Prostate gland (tissue), 2 donors: ENCODE measurements at regions not wholly inside any gene's neighbourhood (a gene's known extent, or its start where the extent isn't known, plus 50 kb on each side); places are given as distances from the start of the nearest gene placed in this dataset.

Experiments used
- DNase-seq: peaks from one replicate; pipeline ENCODE4 v3.0.0-alpha.2; 2019; ENCODE audit warnings: low spot score
- H3K27ac ChIP-seq, 2 donors: fragments of 200-600 bp; sonication (generic); 2 replicates each; pipeline ENCODE4 v1.5.1; 2017 to 2019
- H3K27me3 ChIP-seq: fragments of 200-600 bp; sonication (generic); replicated peaks from 2 replicates; pipeline ENCODE4 v1.5.1; 2019; ENCODE audit not compliant: insufficient read depth
- H3K36me3 ChIP-seq, 2 donors: fragments of 200-600 bp; sonication (generic); 1 replicate in 1 of 2; 2 replicates in 1 of 2; pipeline versions ENCODE4 v1.5.1 to v1.8.1; 2017 to 2019
- H3K4me1 ChIP-seq: fragments of 200-600 bp; sonication (generic); replicated peaks from 2 replicates; pipeline ENCODE4 v1.5.1; 2019
- H3K4me3 ChIP-seq, 2 donors: fragments of 200-600 bp; sonication (generic); 2 replicates each; pipeline ENCODE4 v1.5.1; 2017 to 2019
- H3K9me3 ChIP-seq: fragments of 200-600 bp; sonication (generic); 2 replicates; pipeline ENCODE4 v1.5.1; 2017
- POLR2A ChIP-seq: fragments of 450-650 bp; IDR thresholded peaks from one replicate; pipeline ENCODE4 v1.6.1; 2016; ENCODE audit warnings: antibody characterized with exemption, mild to moderate bottlenecking
- POLR2AphosphoS5 ChIP-seq: sonication (generic); formaldehyde crosslinking; IDR thresholded peaks from one replicate; pipeline ENCODE4 v1.6.1; 2017; ENCODE audit warnings: antibody characterized with exemption
- WGBS: methylation state at CpG from one replicate; pipeline ENCODE4 v1.1.5; 2018; 5-methylcytosine and 5-hydroxymethylcytosine counted together
- intact Hi-C: fragments of 100-400 bp; cut with DNase I; formaldehyde crosslinking; loops from one replicate; pipeline ENCODE4 v1.14.2; 2022
- TF ChIP-seq, protein P1 (sequence below), 4 experiments: fragments of 200-600 bp in 2 of 4; fragments of 450-650 bp in 2 of 4; sonication (generic) in 2 of 4; IDR thresholded peaks; 1 replicate in 3 of 4; 2 replicates in 1 of 4; pipeline ENCODE4 v1.5.1; 2016 to 2019; ENCODE audit warnings: antibody characterized with exemption in 4 of 4, mild to moderate bottlenecking in 2 of 4, moderate library complexity in 2 of 4

DNA sequence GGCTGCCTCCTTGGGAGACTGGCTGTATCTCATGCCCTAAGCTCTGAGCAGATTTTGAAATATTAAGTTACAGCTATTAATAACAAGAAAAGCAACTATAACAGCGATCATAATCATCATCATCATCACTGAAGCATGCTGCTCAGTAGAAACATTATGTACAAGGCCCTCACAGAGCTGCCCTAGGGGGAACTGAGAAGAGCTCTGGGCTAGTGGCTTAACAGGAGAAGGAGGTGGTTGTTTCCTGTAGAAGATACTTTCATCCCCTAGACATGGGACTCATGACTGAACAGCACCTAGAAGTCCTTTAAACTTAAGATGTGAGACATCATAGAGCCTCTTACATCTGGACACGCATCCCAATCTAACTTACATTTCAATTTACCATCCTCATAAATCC is 332.8 kb upstream of the PLET1 start:
- intact Hi-C loops, result no loop called here
- TF ChIP-seq POLR2AphosphoS5, result no peak
- TF ChIP-seq, protein P1, sequence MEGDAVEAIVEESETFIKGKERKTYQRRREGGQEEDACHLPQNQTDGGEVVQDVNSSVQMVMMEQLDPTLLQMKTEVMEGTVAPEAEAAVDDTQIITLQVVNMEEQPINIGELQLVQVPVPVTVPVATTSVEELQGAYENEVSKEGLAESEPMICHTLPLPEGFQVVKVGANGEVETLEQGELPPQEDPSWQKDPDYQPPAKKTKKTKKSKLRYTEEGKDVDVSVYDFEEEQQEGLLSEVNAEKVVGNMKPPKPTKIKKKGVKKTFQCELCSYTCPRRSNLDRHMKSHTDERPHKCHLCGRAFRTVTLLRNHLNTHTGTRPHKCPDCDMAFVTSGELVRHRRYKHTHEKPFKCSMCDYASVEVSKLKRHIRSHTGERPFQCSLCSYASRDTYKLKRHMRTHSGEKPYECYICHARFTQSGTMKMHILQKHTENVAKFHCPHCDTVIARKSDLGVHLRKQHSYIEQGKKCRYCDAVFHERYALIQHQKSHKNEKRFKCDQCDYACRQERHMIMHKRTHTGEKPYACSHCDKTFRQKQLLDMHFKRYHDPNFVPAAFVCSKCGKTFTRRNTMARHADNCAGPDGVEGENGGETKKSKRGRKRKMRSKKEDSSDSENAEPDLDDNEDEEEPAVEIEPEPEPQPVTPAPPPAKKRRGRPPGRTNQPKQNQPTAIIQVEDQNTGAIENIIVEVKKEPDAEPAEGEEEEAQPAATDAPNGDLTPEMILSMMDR (IDR thresholded peaks at IDR 0.05), result no peak
- TF ChIP-seq POLR2A, result no peak

DNA sequence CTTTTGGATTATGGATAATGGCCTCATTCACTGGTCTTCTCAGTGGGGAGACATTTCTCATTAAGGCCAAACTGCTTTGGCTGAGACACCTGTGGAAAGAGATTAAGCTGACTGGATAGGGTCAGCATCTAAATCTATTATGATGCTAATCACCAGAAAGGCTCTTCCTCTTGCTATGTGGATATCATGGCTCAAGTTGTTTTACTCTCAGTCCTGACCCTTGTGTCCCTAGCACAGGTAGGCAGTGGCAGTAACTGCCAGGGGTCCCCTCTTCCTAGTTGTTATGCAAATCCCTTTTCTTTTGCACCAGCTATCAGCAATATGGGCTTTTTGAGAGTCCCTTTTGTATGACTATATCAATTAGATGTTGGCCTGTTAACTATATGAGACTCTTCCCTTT is 335.7 kb upstream of the PLET1 start:
- DNase-seq, result no peak
- Histone ChIP-seq H3K27me3 (no peaks in the 10 kb centered on the region), H3K4me1 (no peaks in the 10 kb centered on the region), H3K4me3 (no peak overlapping the region), H3K27ac (no peak overlapping the region), H3K9me3 (no peaks in the 10 kb centered on the region), H3K36me3 (no peaks in the 10 kb centered on the region)
- TF ChIP-seq POLR2A (no peak), POLR2AphosphoS5 (no peak)
- TF ChIP-seq, protein P1 (IDR thresholded peaks at IDR 0.05), result no peak
- intact Hi-C loops, result no loop called here

More for the DNA sequence above, 332.8 kb upstream of the PLET1 start:
- H3K27ac ChIP-seq, result no peak overlapping the region
- H3K36me3 ChIP-seq, result no peaks in the 10 kb centered on the region
- H3K9me3 ChIP-seq, result no peaks in the 10 kb centered on the region
- WGBS, result 91% methylated on average over 2 of the region's 2 CpGs
- no peak for DNase-seq
- H3K27me3 ChIP-seq, result no peaks in the 10 kb centered on the region
- no peaks in the 10 kb centered on the region for H3K4me1 ChIP-seq
- no peak overlapping the region for H3K4me3 ChIP-seq

DNA sequence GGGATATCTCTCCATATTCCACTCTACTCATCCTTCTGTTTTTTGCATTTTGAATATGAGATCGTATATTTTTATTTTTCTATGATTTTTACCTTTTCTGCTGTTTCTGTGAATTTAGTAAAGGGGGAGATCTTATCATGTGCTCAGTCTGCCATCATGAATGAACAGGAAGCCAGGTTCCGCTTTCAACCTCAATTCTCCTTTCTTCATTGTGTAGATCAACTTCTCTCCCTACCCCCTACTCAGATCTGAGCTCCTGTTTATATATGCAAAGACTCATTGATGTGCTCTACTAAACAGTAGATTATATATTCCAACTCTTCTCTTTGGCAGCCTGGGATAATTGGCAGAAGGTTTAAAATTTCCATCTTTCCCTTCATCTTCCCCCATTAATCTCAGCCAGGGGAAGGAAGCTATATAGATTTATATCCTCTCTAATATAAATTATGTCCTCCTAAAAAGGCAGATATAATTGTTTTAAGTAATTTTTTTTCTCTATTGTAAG is 336.7 kb upstream of the PLET1 start:
- 90% methylated on average over 2 of the region's 2 CpGs for WGBS

DNA sequence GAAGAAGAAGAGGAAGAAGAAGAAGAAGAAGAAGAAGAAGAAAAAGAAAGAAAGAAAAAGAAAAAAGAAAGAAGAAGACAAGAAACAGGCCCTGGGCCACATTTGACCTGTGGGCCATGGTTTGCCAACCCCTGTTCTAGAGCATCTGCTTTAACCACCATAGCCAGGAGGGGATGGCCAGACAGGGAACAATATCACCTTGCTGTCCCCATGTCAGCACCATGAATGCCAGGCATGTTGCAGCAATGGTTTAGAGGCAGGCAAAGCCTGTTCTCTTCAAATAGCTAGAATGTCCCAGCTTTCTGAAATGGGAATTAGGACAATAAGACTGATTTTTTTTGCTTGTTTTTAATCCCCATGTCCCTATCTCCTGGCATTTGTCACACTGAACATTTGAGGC is 338.6 kb upstream of the PLET1 start:
- Histone ChIP-seq H3K27me3 (no peaks in the 10 kb centered on the region), H3K9me3 (no peaks in the 10 kb centered on the region), H3K4me1 (no peaks in the 10 kb centered on the region), H3K4me3 (no peak overlapping the region), H3K27ac (no peak overlapping the region), H3K36me3 (no peaks in the 10 kb centered on the region)
- TF ChIP-seq, protein P1 (IDR thresholded peaks at IDR 0.05), result no peak
- TF ChIP-seq POLR2A (no peak), POLR2AphosphoS5 (no peak)
- intact Hi-C loops, result no loop called here
- no peak for DNase-seq

More for the DNA sequence above, 336.7 kb upstream of the PLET1 start:
- TF ChIP-seq POLR2AphosphoS5 (no peak), POLR2A (no peak)
- TF ChIP-seq, protein P1 (IDR thresholded peaks at IDR 0.05), result no peak
- Histone ChIP-seq H3K27me3 (no peaks in the 10 kb centered on the region), H3K36me3 (no peaks in the 10 kb centered on the region), H3K9me3 (no peaks in the 10 kb centered on the region), H3K4me1 (no peaks in the 10 kb centered on the region), H3K4me3 (no peak overlapping the region), H3K27ac (no peak overlapping the region)
- no peak for DNase-seq
- intact Hi-C loops, result no loop called here

DNA sequence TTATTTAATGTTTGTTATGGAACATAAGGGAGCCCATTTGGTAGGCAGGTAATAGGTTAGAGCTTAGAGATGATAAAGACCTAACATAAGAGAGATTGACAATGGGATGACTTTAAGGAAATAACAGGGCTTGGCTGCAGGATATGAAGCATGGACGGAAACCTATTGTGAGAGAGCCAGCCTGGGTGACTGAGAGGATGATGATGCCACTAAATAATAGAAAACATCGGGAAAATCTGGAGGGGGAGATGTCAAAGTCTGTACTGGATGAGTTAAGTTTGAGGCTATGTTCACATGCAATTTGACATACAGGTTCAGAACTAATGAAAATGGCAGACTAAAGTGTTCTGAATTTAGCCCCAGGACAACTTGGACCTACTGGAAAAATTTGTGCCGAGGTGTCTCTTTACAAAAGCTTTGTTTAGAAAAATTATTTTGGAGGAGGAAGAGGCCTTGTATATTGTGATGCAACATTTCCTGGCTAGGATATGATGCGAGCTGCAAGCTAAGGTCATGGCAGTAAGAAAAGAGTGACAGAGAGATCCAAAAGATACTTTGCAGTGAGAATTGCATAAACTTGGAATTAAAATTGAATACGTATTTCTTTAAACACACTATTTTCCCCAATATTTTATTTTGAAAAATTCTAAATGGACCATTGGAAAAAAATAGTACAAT is 339.3 kb upstream of the PLET1 start:
- Histone ChIP-seq H3K36me3 (no peaks in the 10 kb centered on the region), H3K4me3 (no peak overlapping the region), H3K9me3 (no peaks in the 10 kb centered on the region), H3K27me3 (no peaks in the 10 kb centered on the region), H3K4me1 (no peaks in the 10 kb centered on the region), H3K27ac (no peak overlapping the region)
- no peak for DNase-seq
- 79% methylated on average over 5 of the region's 5 CpGs for WGBS
- TF ChIP-seq, protein P1 (IDR thresholded peaks at IDR 0.05), result no peak
- TF ChIP-seq POLR2AphosphoS5, result no peak
- TF ChIP-seq POLR2A, result no peak
- intact Hi-C loops, result no loop called here
